NOMO-1 (cell line): ENCODE measurements at regions not wholly inside any gene's neighbourhood (a gene's known extent, or its start where the extent isn't known, plus 50 kb on each side); places are given as distances from the start of the nearest gene placed in this dataset.
A peak's percentile ranks its signal among the peaks of the same experiment; 100 is the strongest.
"Not testable (repeated sequence)": the region's sequence is repeated elsewhere in the genome, so short reads cannot be mapped to it uniquely, and the experiment has no call there.

ENCODE experiments used
- DNase-seq, 2 experiments: peaks; one replicate each; lab custom pipeline; 2025; ENCODE audit not compliant: unreplicated experiment in 2 of 2; lab: John Stamatoyannopoulos, UW

DNA sequence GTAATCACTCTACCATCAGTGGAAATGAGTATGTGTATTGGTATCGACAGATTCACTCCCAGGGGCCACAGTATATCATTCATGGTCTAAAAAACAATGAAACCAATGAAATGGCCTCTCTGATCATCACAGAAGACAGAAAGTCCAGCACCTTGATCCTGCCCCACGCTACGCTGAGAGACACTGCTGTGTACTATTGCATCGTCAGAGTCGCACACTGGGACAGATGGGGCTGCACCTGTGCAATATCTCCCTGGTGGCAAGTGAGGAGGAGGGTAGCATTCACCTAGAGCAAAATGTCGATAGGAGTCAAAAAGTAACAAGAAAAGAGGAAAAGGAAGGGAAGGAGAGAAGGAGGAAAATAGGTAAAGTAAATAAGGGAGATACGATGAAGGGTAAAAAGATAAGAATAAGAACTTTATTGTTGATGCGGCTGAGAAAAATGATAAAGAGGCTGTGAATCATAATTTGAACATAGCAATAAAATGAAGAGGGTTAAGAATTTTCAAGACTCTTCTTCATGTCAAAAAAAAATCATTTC lies 450.5 kb upstream of the OR4E1 start:
- DNase-seq, result no peak

DNA sequence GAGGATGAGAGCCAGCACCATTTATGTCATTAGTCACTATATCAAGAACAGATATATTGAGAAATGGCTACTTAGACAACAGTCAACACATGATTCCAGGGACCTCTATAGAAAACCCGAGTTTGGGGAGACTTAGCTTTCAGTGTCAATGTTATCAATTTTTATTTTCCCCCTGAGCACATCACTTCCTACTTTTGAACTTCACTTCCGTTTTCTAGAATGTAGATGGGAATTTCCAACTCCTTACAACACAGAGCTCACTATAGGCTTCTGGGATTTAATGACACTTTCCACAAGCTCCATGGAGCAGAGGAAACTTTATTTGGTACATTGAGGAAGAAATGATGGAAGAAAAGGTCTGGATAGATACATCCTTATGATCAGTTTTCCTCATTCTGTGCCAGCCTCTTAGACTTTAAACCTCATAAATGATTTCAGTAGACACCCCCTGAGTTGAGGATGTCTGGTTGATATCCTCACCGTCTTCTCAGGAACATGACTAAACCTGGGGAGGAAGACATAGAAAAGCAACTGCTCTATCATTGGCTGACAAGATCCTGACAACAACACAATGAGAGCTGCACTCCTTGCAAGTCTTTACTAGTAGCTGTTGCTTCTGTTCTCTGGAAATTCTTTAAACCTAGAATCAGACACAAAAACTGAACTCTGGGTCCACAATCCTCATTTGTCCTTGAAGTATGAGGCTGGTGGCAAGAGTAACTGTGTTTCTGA lies 449.4 kb upstream of the OR4E1 start:
- DNase-seq, result peak in 1 of 2 experiments; percentile 10

DNA sequence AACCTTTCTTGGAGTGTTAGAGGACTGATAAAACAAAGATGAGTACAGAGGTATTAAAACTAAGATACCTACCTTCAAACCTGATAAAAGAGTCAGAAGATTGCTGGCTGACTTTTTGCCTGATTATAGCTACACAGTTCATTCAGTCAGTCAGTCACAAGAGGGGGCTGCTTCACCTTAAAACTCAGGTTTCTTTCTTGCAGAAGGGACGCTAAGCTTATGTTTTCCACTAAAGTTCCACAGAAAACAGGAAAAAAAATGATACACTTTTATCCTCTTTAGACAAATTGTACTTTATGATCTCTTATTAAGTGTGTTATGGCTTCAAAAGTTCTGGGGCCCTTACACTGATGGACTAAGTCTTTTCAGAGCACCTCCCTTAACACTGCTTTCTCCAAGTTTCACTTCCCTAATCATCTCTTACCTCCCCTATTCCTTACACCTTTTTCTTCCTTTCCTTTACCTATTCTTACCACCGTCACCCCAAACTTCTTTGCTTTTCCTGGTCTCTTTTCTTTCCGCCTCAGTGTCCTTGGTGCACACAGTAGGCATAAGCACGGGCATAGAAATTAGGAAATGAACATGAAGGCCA lies 448.7 kb upstream of the OR4E1 start:
- DNase-seq, result peak in 1 of 2 experiments; percentile 13

DNA sequence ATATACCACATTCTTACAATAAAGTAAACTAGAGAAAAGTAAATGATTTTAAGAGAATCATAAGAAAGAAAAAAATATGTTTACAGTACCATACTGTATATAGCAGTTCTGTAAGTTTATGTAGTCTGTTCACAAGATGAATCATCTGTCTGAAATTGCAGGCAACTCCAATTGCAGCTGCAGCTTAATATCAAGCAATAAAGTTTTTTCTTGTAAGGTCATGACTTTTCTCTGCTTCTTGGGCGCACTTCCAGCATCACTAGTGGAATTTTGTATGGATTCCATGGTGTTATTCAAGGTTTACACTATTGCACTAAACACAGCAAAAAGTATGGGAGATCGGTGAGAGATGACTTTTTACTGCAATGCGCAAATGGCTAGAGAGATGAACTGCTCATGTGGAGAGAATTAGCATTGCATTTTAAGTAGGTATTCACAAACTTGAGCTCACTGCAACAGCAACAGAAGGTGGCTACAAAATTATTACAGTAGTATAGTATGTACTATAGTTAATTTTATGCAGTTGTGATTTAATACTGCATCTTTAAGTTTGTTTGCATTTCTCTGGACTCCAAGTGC lies 445.4 kb upstream of the OR4E1 start:
- no peak for DNase-seq

DNA sequence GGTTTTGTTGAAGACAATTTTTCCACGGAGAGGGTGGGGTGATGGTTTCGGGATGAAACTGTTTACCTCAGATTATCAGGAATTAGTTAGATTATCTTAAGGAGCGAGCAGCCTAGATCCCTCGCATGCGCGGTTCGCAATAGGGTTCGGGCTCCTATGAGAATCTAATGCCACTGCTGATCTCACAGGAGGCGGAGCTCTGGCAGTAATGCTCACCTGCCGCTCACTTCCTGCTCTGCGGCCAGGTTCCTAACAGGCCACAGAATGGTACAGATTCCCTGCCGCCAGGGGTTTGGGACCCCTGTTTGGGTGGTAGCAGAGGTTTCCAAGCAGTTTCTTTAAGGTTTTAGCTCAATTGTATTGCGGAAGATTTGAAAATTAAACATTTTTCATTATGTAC lies 439.8 kb upstream of the OR4E1 start:
- no peak for DNase-seq

DNA sequence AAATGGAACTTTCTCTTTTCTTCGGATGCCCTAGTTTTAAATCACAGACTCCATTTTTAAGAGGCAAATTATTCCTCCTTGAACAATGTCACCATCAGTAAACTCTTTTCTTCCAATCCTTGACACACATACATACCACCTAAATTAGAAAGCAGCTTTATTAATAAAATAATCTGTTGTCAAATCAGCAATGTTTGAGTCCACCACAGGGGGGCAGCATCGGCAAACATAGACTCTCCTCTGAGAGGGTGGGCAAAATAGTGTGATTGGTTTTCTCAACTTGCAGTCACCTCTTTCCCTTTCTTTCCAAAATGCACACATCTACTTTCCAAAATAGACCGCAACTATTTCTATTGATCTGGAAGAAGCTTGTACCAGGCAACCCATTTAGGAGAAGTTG lies 438.4 kb upstream of the OR4E1 start:
- peak in 1 of 2 experiments; percentile 2 for DNase-seq

DNA sequence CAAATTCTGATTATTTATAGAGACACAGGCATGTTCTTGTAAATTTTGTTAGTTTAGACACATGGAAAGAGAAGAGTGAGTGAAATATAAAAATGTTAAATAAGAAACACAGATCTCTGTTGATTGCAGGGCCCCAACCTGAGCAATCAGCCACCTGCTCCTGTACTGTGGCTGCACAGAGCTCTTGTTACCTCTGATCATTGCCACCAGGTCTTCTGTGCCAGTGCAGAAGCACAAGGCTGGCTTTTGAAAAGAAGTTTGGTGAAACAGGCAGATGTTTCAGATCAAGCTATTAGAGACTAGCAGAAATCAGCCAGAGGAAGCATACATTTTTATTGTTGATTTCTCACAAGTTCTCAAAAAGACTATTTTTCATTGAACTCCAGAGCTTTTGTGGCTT lies 434.1 kb upstream of the OR4E1 start:
- no peak for DNase-seq

DNA sequence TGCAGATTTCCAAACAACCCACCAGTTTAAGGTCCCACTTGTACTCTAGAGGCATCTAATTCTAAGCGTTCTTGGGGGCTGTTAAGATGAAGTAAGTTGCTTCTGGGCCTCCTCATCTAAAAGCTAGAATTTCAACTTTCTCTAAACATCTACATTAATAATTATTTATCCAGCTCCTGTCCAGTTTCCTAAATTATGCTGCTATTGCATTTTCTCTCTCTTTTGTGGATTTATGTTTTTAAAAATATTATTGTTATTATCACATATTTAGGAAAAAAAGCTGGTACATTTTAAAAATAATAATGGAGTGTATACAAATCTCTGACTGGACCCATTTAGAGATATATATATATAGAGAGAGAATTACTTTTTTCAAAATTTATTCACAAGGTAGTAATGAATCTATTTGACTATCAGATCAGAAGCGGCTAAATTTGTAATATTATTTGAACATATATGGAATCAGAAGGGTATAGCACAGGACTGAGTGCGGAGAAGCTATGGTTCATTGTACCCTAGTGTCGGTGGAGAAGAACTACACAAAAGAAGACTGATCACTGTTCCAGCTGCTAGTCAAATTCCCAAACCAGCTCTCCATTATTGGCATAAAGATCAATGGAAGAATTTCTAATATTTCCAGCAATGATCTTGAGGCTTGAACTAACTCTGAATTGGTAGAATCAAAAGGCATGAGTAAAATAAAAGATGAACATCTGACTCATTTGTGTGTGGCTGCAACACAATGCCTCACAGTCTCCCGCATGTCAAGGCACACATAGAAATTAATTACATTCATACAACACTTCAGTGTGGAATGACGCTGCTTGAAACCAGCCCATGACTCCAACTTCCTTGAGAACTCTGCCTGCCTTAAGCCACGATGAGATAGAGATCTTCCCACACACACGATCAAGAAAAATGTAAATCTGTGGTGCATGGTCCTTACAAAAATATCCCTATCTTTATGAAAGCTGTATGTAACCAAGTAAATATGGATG lies 433.4 kb upstream of the OR4E1 start:
- no peak for DNase-seq

DNA sequence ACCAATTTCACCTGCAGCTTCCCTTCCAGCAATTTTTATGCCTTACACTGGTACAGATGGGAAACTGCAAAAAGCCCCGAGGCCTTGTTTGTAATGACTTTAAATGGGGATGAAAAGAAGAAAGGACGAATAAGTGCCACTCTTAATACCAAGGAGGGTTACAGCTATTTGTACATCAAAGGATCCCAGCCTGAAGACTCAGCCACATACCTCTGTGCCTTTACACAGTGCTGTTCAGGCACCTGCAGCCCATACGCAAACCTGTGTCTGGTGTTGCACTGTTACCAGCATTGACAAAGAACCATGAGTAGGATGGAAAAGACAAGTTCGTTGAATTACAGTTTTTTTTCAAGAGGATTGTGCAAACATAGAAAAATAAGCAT lies 432.0 kb upstream of the OR4E1 start:
- no peak for DNase-seq

DNA sequence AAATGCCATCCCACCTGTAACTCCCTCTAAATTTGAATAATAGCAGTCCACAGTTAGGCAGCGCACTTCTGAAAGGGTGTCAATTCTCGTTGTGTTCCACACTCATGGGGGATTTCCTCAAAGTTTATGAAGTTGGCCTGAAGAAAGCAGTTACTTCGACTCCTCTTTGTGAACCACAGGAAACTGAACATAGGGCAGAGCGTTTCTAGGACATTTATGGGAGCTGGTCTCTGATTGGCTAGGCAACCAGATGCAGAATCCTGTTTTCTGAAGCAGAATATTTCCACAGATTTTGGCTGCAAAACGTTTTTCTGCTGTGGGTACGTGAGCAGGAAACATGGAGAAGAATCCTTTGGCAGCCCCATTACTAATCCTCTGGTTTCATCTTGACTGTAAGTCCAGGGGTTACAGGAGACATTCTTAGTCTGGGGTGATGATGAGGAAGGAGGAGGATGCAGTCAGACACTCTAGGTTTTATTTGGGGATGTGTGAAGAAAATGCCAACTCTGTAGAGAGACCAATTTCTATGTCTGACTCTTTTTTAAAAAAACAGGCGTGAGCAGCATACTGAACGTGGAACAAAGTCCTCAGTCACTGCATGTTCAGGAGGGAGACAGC lies 431.5 kb upstream of the OR4E1 start:
- no peak for DNase-seq

DNA sequence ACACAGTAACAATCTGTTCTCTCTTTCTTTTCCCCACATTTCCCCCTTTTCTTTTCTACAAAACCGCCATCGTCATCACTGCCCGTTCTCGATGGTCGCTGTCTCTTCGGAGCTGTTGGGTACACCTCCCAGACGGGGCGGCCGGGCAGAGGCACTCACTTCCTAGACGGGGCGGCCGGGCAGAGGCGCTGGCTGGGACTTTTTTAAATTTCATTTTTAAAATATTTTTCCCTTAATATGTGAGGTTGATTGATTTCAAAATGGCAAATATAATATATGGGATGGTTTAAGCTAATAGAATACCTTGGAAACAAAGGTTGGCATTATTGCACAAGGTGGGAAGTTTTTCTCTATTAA lies 427.1 kb upstream of the OR4E1 start:
- DNase-seq, result not testable (repeated sequence)

DNA sequence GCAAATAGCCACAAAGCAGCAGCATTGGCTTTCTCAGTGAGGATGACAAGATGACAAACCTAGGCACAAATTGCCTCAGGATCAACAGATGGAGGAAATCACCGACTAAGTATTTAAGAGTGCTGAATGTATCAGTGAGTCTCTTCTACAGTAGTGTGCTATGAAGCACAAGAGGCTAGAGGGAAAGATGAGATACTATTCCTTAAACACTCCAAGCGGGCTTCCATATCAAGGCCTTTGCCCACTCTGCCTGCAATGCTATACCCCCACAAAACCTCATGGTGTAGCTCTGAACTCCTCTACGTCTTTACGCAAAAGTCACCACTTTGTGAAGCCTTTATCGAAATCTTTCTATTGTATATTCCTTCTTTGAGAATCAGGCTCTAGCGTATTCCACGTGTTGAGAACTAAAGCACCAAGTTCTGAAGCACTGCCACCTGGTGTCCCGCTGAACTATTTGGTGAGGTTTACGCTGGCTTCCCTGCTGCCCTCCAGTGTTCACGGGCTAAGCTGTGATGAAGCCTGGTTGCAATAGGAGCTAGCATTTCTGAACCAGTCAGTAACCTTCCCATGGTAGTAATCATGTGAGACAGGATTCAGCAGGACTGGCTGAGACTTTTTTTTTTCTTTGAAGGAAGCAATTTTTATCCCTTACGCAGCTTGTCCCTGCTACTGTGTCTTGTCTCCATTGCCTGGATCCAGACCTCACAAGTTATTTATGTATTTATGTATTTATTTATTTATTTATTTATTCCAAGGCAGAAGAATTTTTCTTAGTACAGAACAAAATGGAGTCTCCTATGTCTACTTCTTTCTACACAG lies 426.5 kb upstream of the OR4E1 start:
- DNase-seq, result peak; percentile 15 to 41

DNA sequence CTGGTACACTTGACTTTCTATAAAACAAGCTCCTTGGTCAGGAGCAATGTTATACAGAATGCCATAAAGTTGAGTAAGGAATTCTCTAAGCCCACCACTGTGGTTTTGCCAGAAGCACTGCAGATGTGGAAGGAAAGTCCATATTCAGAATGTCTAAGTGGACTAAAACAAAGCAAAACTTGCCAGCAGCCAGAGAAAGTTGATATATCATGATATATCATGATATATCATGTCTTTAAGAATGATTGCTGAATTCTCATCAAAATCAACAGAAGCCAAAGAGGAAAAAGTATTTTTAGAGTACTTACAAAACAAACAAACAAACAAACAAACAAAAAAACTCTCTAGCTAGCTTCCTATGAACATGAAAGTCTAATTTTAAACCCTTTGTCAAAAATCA lies 424.8 kb upstream of the OR4E1 start:
- no peak for DNase-seq

DNA sequence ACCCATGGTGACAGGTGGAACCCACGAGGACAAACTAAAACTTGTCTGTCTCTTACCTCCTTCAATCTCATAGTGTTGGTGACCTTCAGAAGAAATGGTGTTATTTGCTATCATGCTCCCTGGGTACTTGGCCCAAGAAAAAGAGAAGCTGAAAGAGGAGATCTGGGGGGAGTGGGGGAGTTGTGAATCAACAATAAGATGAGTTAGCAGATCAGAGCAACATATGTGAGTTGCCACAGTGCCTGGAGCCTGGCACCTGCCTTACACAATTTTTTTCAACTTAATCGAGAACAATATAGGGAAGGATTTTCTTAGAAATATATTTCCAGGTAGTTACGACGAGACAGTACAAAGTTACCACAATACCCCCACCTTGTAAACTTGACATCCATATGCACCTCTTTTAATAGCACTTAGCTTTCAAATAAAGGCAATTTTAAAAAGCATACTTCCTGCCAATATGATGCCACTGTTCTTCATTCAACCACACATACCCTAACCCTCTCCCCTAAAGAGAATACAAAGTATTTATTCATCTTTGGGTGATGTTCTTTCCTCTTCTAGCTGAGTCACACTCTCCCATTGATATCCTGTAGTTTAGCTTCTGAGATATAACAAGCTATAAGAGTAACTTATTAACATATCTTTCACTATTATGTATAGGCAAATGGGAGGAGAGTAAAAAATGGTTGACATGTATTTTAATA lies 424.1 kb upstream of the OR4E1 start:
- DNase-seq, result no peak

DNA sequence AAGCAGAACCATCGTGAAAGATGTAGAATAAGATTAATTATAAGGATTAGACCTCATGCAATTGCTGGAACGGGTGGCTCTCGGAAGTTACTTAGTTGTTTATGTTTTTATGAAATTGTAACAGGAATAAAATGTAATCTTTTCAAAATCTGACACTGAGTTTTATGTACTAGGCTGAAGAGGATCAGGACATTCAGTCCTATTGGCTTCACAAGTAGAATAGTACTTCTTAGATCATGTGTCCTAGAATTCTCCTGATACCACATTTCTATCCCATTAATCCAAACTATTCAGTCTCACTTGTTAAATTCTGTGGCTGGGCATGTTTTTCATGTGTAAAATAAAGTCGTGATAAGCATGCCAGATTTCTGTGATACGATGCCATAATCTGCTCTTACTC lies 423.5 kb upstream of the OR4E1 start:
- no peak for DNase-seq

DNA sequence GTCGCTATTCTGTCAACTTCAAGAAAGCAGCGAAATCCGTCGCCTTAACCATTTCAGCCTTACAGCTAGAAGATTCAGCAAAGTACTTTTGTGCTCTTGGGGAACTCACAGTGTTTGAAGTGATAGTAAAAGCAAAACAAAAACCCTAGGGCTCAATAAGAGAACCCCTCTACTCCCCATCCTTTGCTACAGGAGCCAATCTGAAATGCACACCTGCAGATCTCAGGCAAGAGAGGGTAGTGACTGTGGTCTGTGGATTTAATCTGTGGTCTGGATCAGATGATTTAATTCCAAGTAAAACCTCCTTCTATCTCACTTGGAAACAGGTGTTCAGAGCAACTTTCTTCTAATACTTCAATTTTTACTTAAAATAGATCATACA lies 422.9 kb upstream of the OR4E1 start:
- no peak for DNase-seq

DNA sequence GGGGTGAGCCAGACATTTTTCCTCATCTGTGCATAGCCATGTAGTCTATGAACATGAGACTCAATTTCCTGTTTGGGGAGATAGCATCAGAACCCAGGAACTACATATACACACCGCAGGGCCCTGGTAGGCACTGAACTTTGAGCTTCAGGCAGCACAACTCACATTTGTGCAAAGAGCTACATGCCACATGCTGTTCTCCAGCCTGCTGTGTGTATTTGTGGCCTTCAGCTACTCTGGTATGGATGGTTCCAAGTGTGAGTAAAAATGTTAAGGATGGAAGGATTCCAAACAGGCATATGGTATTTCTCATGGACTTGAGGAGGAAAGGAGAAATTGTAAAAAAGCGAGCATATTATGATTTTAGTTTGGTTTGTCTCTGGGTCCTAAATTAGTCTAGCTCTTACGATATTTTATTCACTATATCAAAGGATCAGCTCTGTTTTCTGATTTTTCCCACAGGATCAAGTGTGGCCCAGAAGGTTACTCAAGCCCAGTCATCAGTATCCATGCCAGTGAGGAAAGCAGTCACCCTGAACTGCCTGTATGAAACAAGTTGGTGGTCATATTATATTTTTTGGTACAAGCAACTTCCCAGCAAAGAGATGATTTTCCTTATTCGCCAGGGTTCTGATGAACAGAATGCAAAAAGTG lies 422.4 kb upstream of the OR4E1 start:
- no peak for DNase-seq

DNA sequence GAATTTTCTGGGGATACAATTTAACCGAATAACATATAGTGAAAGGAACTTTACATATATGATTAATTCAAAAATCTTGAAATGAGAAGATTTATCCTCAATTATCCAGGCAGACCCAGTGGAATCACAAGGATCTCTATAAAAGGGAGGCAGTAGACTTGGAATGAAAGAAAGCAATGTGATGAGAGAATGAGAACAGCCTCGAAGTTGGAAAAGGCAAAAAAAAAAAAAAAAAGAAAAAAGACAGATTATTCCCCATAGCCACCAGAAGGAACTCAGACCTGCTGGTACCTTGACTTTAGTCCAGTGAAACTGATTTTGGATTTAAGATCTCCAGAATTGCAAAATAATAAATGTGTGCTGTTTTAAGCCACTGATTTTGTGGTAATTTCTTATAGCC lies 416.3 kb upstream of the OR4E1 start:
- DNase-seq, result no peak
